ENCODE measurements at regions not wholly inside any gene's neighbourhood (a gene's known extent, or its start where the extent isn't known, plus 50 kb on each side); places are given as distances from the start of the nearest gene placed in this dataset.

DNA sequence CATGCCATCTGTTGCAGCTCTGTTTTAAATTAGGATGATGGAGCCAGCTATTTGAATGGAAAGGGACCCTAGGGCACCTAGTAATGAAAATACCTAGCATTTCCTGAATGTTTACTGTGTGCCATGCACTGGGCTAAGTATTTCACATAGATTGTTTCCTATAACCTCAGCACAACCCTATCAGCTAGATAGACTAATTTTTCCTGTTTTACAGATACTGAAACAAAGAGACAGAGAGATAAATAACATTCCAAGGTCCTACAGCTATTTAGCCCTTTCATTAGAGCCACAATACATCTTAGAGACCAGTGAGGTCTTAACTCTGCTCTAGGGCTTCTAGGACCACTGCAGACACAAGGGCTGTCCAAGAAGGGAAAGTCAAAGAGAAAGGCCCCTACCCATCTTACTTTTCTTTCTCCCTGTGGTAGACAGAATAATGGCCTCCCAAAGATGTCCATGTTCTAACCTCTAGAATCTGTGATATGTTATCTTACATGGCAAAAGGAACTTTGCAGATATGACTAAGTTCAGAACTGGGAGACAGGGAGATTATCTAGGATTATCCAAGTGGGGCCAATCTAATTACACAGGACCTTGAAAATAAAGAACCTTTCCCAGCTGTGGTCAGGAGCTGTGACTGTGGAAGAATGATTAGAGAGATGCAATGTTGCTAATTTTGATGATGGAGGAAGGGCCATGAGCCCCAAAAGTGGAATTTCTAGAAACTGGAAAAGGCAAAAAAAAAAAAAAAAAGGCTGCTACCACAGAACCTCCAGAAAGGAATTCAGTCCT is 157.0 kb downstream of the CCDC34 start:
- Histone ChIP-seq H3K4me2 (ENCODE audit: low read length) (no peak overlapping the region), H3K27ac (ENCODE audit: low read depth, low read length) (no peak overlapping the region), H3K27me3 (ENCODE audit: insufficient read depth, low read length) (no peaks in the 10 kb centered on the region), H3K9me2 (ENCODE audit: insufficient read depth) (no peaks in the 10 kb centered on the region), H3K4me1 (ENCODE audit: control insufficient read depth in 1 of 2, insufficient read depth in 2 of 2, low read length in 2 of 2) (peaks cover 8 to 9% of the 10 kb centered on the region in 2 experiments; a peak in 3 of 4 replicates), H3K36me3 (ENCODE audit: control insufficient read depth in 1 of 2, insufficient read depth in 2 of 2, low read length in 2 of 2) (no peaks in the 10 kb centered on the region), H3K79me2 (ENCODE audit: insufficient read depth, low read length) (no peaks in the 10 kb centered on the region), H3K9ac (ENCODE audit: low read length) (no peak overlapping the region), H3K4me3 (replicated peaks in 1 of 2; ENCODE audit: low read depth in 1 of 2, low read length in 2 of 2) (no peak overlapping the region), H2AFZ (ENCODE audit: low read depth, low read length, poor library complexity, severe bottlenecking) (no peak overlapping the region), H4K20me1 (ENCODE audit: insufficient read depth) (no peaks in the 10 kb centered on the region), H3K9me3 (ENCODE audit: control insufficient read depth in 1 of 2, insufficient read depth in 1 of 2, low read depth in 1 of 2, low read length in 2 of 2) (no peaks in the 10 kb centered on the region)
- DNase-seq (ENCODE audit: low read depth, low spot score): no peak
- no TSS peak for BruUV-seq (replicated peaks)
- POLR2A ChIA-PET: no interaction called here
- ATAC-seq: no peak
- intact Hi-C loops (cut with micrococcal nuclease): no loop called here
- no peak for TF ChIP-seq EZH2phosphoT487 (IDR thresholded peaks at IDR 0.05; ENCODE audit: borderline replicate concordance)
- TF ChIP-seq SP1 (IDR thresholded peaks at IDR 0.05; ENCODE audit: low read depth): no peak
- TF ChIP-seq JUND (IDR thresholded peaks at IDR 0.05): no peak
- TF ChIP-seq EZH2 (IDR thresholded peaks at IDR 0.05): no peak
- no peak for TF ChIP-seq FOSL1 (IDR thresholded peaks at IDR 0.05; ENCODE audit: low read depth)
- no peak for TF ChIP-seq YY1 (IDR thresholded peaks at IDR 0.05; ENCODE audit: extremely low read depth, insufficient replicate concordance, low read depth, low read length)
- no peak for TF ChIP-seq CBX3 (IDR thresholded peaks at IDR 0.05; ENCODE audit: low read depth)
- CTCF ChIA-PET: no interaction called here
- RAD21 ChIA-PET (ENCODE audit: low non-redundant PET in 1 of 2, low total read pairs in 2 of 2, uncharacterized antibody in 2 of 2, unreplicated experiment in 2 of 2): no interaction called here

DNA sequence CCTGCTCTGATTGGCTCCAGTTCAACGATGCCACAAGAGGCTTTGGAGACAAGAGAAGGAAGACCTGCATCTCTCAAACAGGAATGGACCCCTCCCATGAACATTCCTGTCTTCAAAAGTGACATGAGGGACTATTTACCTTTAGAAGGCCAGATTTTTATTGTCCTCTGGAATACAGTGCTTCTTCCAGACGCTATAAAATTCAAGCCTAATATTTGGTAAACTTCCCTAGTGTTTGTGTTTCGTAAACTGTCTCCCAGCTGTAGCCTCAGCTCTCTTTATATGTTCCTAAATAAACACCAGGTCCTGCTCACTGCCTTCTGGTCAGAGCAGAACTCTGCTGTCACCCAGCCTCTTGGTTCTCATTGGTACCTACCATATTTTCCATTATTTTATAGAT is 157.8 kb downstream of the CCDC34 start:
- POLR2A ChIA-PET: no interaction called here
- CTCF ChIA-PET: interaction anchor here (2.1 kb wide), 1 partner anchor 280 kb away, joined by 5 read pairs; no protein-coding TSS in a partner anchor
- H3K9ac ChIP-seq (ENCODE audit: low read length): no peak overlapping the region
- DNase-seq (ENCODE audit: low read depth, low spot score) (no peak), ATAC-seq (no peak)
- no peaks in the 10 kb centered on the region for H3K9me2 ChIP-seq (ENCODE audit: insufficient read depth)
- H3K27ac ChIP-seq (ENCODE audit: low read depth, low read length): no peak overlapping the region
- H2AFZ ChIP-seq (ENCODE audit: low read depth, low read length, poor library complexity, severe bottlenecking): no peak overlapping the region
- RAD21 ChIA-PET (ENCODE audit: low non-redundant PET in 1 of 2, low total read pairs in 2 of 2, uncharacterized antibody in 2 of 2, unreplicated experiment in 2 of 2): no interaction called here
- H3K4me1 ChIP-seq (ENCODE audit: control insufficient read depth in 1 of 2, insufficient read depth in 2 of 2, low read length in 2 of 2): peaks cover 8 to 9% of the 10 kb centered on the region in 2 experiments; a peak in 3 of 4 replicates
- H3K27me3 ChIP-seq (ENCODE audit: insufficient read depth, low read length): no peaks in the 10 kb centered on the region
- BruUV-seq (replicated peaks): no TSS peak
- intact Hi-C loops (cut with micrococcal nuclease): no loop called here
- no peak overlapping the region for H3K4me2 ChIP-seq (ENCODE audit: low read length)
- H4K20me1 ChIP-seq (ENCODE audit: insufficient read depth): no peaks in the 10 kb centered on the region
- H3K36me3 ChIP-seq (ENCODE audit: control insufficient read depth in 1 of 2, insufficient read depth in 2 of 2, low read length in 2 of 2): no peaks in the 10 kb centered on the region
- no peaks in the 10 kb centered on the region for H3K79me2 ChIP-seq (ENCODE audit: insufficient read depth, low read length)
- H3K9me3 ChIP-seq (ENCODE audit: control insufficient read depth in 1 of 2, insufficient read depth in 1 of 2, low read depth in 1 of 2, low read length in 2 of 2): no peaks in the 10 kb centered on the region
- no peak overlapping the region for H3K4me3 ChIP-seq (replicated peaks in 1 of 2; ENCODE audit: low read depth in 1 of 2, low read length in 2 of 2)
- TF ChIP-seq EGR1 (IDR thresholded peaks at IDR 0.05; ENCODE audit: low read depth) (no peak), EZH2 (IDR thresholded peaks at IDR 0.05) (no peak), ELF1 (IDR thresholded peaks at IDR 0.05; ENCODE audit: borderline replicate concordance, low read depth) (no peak), ZFX (IDR thresholded peaks at IDR 0.05) (no peak), RAD21 (IDR thresholded peaks at IDR 0.05; ENCODE audit: low read depth) (no peak), FOSL1 (IDR thresholded peaks at IDR 0.05; ENCODE audit: low read depth) (no peak), YY1 (IDR thresholded peaks at IDR 0.05; ENCODE audit: extremely low read depth, insufficient replicate concordance, low read depth, low read length) (no peak), ZBTB33 (IDR thresholded peaks at IDR 0.05; ENCODE audit: extremely low read depth, insufficient replicate concordance, low read length) (no peak), POLR2AphosphoS5 (IDR thresholded peaks at IDR 0.05; ENCODE audit: low read depth, low read length) (no peak), CBX3 (IDR thresholded peaks at IDR 0.05; ENCODE audit: low read depth) (no peak), SP1 (IDR thresholded peaks at IDR 0.05; ENCODE audit: low read depth) (no peak), POLR2A (IDR thresholded peaks at IDR 0.05; ENCODE audit: borderline replicate concordance, extremely low read depth, insufficient read depth, insufficient read length) (no peak), MAX (IDR thresholded peaks at IDR 0.05) (no peak)
- TF ChIP-seq, protein P1, sequence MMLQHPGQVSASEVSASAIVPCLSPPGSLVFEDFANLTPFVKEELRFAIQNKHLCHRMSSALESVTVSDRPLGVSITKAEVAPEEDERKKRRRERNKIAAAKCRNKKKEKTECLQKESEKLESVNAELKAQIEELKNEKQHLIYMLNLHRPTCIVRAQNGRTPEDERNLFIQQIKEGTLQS (IDR thresholded peaks at IDR 0.05): no peak

Data from HCT116 (cell line).